NT2/D1 (cell line): ENCODE measurements at regions not wholly inside any gene's neighbourhood (a gene's known extent, or its start where the extent isn't known, plus 50 kb on each side); places are given as distances from the start of the nearest gene placed in this dataset.

ENCODE experiments used
- DNase-seq: peaks from one replicate; pipeline ENCODE4 v3.0.0-alpha.2; 2011; ENCODE audit warnings: low read depth, low spot score
- H3K27me3 ChIP-seq: 2 replicates; pipeline ENCODE4 v1.6.0; 2011; ENCODE audit warnings: mild to moderate bottlenecking; ENCODE audit not compliant: insufficient read length, insufficient read depth
- H3K36me3 ChIP-seq: 2 replicates; pipeline ENCODE4 v1.6.1; 2011; ENCODE audit warnings: mild to moderate bottlenecking, low read length, mixed read lengths; ENCODE audit not compliant: insufficient read depth, insufficient read length
- H3K4me1 ChIP-seq: 2 replicates; pipeline ENCODE4 v1.5.1; 2011; ENCODE audit not compliant: insufficient read depth, insufficient read length
- H3K4me3 ChIP-seq: 2 replicates; pipeline ENCODE4 v1.5.1; 2011; ENCODE audit warnings: low read depth; ENCODE audit not compliant: insufficient read length
- H3K9ac ChIP-seq: 2 replicates; pipeline ENCODE4 v1.6.0; 2011; ENCODE audit warnings: low read depth; ENCODE audit not compliant: insufficient read length
- H3K9me3 ChIP-seq: 2 replicates; pipeline ENCODE4 v1.5.1; 2011; ENCODE audit warnings: mild to moderate bottlenecking, low read length; ENCODE audit not compliant: insufficient read depth
- SUZ12 ChIP-seq: IDR thresholded peaks from 2 replicates; pipeline ENCODE4 v1.6.1; 2011; ENCODE audit not compliant: insufficient read length, insufficient read depth; ENCODE audit errors: extremely low read depth
- YY1 ChIP-seq: IDR thresholded peaks from 2 replicates; pipeline ENCODE4 v1.6.1; 2011; ENCODE audit not compliant: insufficient read length, insufficient read depth
- ZNF274 ChIP-seq: IDR thresholded peaks from 2 replicates; pipeline ENCODE4 v1.6.1; 2011; ENCODE audit warnings: mild to moderate bottlenecking, low read depth, low read length

GRCh38 chr11:27213232-27213660 is 149.8 kb downstream of the CCDC34 start:
- DNase-seq, result no peak
- H3K27me3 ChIP-seq, result no peaks in the 10 kb centered on the region
- H3K9me3 ChIP-seq, result no peaks in the 10 kb centered on the region
- no peak overlapping the region for H3K4me3 ChIP-seq
- peaks cover 2% of the 10 kb centered on the region for H3K4me1 ChIP-seq
- no peak for TF ChIP-seq YY1
- no peak overlapping the region for H3K9ac ChIP-seq
- peaks cover 72% of the 10 kb centered on the region for H3K36me3 ChIP-seq

- Histone ChIP-seq H3K4me1 (no peaks in the 10 kb centered on the region), H3K9me3 (no peaks in the 10 kb centered on the region), H3K9ac (no peak overlapping the region), H3K36me3 (peaks cover 68% of the 10 kb centered on the region), H3K4me3 (no peak overlapping the region), H3K27me3 (no peaks in the 10 kb centered on the region)
- DNase-seq, result no peak
- no peak for TF ChIP-seq SUZ12
- TF ChIP-seq ZNF274, result no peak
- no peak for TF ChIP-seq YY1
Observed at GRCh38 chr11:27212248-27212780, 150.7 kb downstream of the CCDC34 start.

GRCh38 chr11:27211370-27212127 is 151.5 kb downstream of the CCDC34 start:
- TF ChIP-seq YY1, result no peak
- no peak for TF ChIP-seq ZNF274
- TF ChIP-seq SUZ12, result no peak
- DNase-seq, result no peak
- H3K36me3 ChIP-seq, result peaks cover 68% of the 10 kb centered on the region
- no peak overlapping the region for H3K4me3 ChIP-seq
- no peaks in the 10 kb centered on the region for H3K4me1 ChIP-seq
- H3K9me3 ChIP-seq, result no peaks in the 10 kb centered on the region
- H3K9ac ChIP-seq, result no peak overlapping the region
- H3K27me3 ChIP-seq, result no peaks in the 10 kb centered on the region

GRCh38 chr11:27210531-27210930 is 152.5 kb downstream of the CCDC34 start:
- Histone ChIP-seq H3K27me3 (no peaks in the 10 kb centered on the region), H3K9me3 (no peaks in the 10 kb centered on the region), H3K36me3 (peaks cover 67% of the 10 kb centered on the region), H3K4me1 (no peaks in the 10 kb centered on the region), H3K9ac (no peak overlapping the region), H3K4me3 (no peak overlapping the region)
- no peak for DNase-seq
- TF ChIP-seq SUZ12 (no peak), ZNF274 (no peak), YY1 (no peak)

GRCh38 chr11:27209562-27210005 is 153.4 kb downstream of the CCDC34 start:
- no peaks in the 10 kb centered on the region for H3K4me1 ChIP-seq
- no peak overlapping the region for H3K9ac ChIP-seq
- no peak for TF ChIP-seq ZNF274
- no peaks in the 10 kb centered on the region for H3K9me3 ChIP-seq
- H3K36me3 ChIP-seq, result peaks cover 61% of the 10 kb centered on the region
- no peak overlapping the region for H3K4me3 ChIP-seq
- H3K27me3 ChIP-seq, result no peaks in the 10 kb centered on the region
- DNase-seq, result no peak

- Histone ChIP-seq H3K4me1 (no peaks in the 10 kb centered on the region), H3K9ac (no peak overlapping the region), H3K36me3 (peaks cover 59% of the 10 kb centered on the region), H3K4me3 (no peak overlapping the region), H3K9me3 (no peaks in the 10 kb centered on the region), H3K27me3 (no peaks in the 10 kb centered on the region)
- TF ChIP-seq ZNF274 (no peak), SUZ12 (no peak), YY1 (no peak)
- DNase-seq, result no peak
Observed at GRCh38 chr11:27208846-27209245, 154.2 kb downstream of the CCDC34 start.

- H3K36me3 ChIP-seq, result peaks cover 57% of the 10 kb centered on the region
- H3K9ac ChIP-seq, result no peak overlapping the region
- H3K4me1 ChIP-seq, result peaks cover 3% of the 10 kb centered on the region
- no peak overlapping the region for H3K4me3 ChIP-seq
- H3K9me3 ChIP-seq, result no peaks in the 10 kb centered on the region
- H3K27me3 ChIP-seq, result no peaks in the 10 kb centered on the region
- TF ChIP-seq SUZ12 (no peak), ZNF274 (no peak), YY1 (no peak)
- no peak for DNase-seq
Observed at GRCh38 chr11:27207025-27207650, 155.9 kb downstream of the CCDC34 start.
